ENCODE measurements at regions not wholly inside any gene's neighbourhood (a gene's known extent, or its start where the extent isn't known, plus 50 kb on each side); places are given as distances from the start of the nearest gene placed in this dataset.

DNA sequence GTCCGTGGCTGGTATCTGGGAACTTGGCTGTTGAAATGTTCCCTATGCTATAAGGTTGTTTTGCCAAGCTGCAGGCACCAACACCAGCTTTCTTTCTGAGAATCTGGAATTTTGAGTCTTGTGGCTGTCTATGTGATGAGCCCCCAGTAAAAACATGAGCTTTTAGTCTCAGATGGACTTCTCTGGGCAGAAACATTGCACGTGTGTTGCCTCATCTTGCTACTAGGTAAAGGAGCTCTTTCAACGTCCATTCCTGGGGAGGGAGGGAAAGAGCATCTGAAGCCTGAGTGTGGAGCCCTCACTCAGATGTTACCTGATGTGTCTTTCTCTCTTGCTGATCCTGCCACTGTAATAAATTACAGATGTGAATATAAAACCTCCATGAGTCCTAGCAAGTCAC is 183.8 kb upstream of the LHX5 start:
- DNase-seq: no peak

DNA sequence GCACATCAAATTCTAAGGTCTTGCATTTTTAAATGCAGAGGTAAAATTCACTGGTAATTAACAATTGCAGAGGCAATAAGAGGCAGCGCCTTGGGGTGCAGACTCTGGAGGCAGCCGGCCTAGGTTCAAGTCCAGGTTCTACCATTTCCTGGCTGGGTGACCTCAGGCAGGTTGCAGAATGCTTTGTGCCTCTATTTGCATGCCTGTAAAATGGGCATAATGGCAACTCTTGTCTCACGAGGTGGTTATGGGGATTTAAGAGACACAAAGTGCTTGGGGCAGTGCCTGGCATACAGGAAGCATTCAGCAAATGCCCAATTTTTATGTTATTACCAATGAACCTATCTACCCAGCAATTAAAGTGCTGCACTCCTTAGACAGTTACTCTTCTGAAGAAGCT is 180.0 kb upstream of the LHX5 start:
- no peak for DNase-seq

DNA sequence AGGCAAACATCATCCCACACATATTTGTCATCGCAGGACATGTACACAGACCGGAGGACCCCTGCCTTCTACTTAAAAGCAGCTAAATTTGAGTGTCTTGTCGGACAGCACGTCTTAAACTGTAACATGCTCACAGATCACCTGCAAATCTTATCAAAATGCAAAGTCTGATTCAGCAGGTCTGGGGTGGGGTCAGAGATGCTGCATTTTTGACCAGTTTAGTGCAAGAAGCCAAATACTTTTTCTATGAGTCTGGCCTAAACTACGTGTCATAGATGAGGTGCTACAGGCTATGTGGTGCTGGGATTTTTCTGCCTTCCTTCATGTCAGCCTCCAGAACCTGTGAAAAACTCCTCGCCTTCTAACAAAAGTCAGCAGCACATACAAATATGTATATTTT is 178.8 kb upstream of the LHX5 start:
- DNase-seq: no peak

DNA sequence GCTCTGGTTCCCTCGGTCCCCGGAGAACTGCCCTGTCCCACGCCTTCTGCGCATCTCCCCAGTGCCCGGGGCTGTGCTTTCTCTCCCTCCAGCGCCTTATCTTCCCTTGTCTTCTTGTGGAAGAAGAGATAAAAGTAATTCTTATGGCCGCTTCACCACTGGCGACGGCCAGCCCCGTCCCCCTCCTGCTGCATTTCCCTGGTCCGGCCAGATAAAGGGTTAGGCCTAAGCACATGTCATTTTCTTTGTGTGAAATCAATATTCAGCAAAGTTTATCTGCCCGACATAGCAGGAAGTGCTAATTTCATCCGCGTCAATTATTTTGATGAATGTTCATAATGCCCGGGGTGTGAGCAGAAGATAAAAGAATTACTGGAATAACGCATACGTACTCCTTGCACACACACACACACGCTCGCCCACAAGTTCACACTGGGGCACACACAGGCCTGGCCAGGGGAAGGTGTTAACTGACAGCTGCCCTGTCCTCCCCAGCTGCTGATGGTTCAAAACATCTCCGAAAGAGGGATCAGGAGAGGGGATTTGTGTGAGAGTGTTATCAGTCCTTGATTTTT is 177.7 kb upstream of the LHX5 start:
- DNase-seq: no peak

DNA sequence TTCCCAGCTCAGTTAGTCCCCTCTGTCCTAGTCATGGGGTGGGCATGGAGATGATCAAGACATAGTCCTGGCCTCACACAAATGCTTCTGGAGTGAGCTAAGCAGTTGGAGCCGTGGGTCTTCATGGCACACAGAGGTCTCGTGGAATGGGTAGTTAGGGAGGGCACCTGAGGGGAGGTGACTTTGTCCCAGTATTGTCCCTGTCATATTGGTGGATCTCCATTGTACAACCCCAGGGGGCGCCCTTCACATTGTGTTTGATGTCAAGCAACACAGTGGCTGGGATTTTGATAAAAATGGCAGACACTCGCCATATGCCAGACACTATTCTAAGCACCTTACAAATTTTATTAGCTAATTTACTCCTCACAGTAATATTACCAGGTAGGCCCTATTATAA is 175.4 kb upstream of the LHX5 start:
- no peak for DNase-seq

DNA sequence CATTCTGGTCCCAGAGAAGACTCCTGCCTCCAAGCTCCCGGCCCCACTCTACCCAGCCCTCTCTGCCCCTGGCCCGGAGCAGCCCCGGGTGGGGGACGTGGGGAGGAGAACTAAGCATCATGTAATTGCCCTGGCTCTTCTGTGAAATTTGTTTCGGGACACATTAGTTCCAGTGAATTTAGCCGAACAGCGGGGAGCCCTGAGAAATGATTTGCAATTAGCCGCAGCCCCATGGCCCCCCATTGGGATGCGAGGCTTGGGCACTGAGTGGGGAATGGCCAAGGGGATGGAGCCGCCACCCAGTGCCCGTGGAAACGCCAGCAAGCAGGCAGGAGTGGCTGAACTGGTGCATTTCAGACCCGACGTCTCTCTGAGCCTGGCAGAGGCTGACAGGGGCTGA is 173.9 kb upstream of the LHX5 start:
- no peak for DNase-seq

DNA sequence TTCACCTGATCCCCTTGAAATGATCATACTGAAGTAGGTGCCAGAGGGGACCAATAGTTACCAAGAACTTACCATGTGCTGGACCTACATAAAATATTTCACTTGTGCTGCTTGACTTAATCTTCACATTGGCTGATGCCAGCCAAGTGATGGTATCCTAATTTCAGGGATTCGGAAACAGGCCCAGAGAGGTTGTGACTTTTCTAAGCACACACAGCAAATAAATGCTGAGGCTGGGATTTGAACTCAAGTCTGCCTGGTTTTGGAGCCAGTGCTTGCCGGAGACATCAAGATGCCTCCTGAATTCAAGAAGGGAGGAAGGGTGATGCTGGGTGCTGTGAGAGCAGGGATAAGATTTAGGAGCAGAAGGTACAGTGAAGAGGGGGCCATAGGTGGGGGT is 173.5 kb upstream of the LHX5 start:
- no peak for DNase-seq

DNA sequence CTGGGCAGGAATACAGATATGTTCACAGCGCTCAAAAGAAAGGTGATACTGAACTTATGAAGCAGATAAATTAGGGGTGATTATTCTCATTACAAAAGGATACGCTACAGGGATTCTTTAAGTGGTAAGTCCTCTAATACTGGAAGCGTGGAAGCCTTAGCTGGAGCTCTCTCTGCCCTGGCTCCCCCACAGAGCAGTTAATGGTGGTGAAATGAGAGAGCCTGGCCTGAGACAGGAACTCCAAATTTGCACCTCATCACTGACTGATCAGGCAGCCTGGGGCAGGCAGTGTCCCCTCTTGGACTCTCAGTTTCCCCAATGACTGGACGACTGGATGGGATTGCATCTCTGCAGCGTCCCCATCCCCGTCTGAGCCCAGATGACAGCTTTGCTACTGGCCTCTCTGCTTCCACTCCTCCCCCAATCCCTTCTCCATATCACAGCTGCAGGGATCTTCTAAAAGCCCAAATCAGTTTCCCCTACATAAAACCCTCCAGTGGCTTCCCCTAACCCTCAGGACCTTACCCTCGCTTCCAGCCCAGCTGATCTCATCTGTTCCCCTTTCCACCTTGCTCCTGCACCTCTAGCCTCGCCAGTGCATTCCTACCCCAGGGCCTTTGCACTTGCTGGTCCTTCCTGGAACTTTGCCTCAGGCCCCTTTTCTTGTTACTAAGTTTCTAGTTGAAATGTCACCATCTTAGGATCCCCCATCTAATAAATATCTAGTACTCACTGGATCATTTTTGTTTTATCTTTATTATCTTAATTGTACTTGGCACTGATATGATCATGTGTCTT is 171.7 kb upstream of the LHX5 start:
- no peak for DNase-seq

DNA sequence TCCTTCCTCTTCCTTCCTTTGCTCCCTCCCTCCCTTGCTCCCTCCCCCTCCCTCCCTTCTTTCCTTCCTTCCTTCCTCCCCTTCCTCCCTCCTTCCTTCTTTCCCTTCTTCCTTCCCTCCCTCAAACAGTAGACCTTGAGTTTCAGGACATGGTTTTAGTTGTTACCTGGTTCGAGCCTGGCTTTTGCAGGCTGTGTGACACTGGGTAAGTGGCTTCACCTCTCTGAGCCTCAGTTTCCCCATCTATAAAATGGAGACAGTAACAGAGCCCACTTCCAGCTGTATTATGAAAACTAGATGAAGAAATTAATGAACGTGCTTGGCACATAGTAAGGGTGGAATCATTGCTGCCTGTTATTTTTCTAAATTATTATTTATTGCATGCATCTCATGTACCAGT is 171.0 kb upstream of the LHX5 start:
- DNase-seq: no peak

DNA sequence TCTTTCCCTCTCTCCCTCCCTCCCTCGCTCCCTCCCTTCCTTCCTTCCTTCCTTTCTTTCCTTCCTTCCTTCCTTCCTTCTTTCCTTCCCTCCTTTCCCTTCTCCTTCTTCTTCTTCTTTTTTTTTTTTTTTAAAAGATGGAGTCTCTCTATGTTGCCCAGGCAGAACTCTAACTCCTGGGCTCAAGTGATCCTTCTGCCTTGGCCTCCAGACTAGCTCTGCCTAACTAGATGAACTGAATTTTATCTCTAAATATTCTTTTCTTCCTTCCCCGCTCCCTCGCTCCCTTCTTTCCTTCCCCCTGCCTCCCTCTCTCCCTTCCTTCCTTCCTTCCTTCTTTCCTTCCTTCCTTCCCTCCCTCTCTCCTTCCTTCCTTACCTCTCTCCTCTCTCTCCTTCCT is 170.5 kb upstream of the LHX5 start:
- DNase-seq: no peak

DNA sequence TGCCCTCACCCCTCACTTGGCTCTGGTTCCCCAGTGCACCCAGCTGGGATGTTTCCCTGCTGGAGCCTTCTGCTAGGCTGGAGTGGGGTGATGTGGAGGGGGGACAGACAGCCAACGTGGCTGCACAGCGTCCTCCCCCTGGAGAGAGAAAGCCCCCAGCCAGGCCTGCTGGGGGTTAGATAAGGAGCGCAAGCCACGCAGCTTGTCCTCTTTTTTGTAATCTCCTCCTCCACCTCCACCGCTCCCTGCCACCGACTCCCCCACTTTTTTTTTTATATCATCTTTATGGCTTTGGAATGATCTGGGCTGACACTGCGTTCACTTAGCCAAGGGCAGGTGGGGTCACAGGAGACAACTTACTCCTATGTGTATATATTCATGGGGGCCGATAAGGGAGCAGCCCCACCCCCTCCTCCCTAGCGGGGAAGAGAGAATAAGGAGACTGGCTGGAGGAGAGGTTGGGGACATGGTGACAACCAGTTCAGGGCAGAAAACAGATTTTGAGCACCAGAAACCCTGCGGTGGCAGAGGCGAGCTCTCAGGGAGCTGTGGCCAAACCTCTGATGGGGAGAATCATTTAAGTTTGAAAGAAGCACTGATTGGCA is 169.9 kb upstream of the LHX5 start:
- DNase-seq: no peak

DNA sequence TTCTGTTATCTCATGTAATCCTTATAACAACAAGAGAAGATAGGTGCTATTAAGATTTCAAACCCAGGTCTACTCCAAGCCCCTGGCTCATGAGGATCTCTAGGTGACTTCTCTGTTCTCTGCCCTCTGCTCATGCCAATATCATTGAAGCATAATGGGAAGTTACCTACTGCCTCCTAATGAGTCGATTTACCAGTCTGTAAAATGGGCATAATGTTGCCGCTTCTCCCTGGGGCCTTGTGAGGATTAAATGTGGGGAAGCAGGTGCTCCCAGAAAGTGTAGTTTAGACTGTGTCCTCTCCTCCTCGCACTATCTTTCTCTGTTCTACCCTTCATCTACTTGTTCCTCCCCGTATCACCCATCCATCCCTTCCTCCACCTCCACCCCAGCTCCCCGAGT is 169.2 kb upstream of the LHX5 start:
- DNase-seq: no peak

DNA sequence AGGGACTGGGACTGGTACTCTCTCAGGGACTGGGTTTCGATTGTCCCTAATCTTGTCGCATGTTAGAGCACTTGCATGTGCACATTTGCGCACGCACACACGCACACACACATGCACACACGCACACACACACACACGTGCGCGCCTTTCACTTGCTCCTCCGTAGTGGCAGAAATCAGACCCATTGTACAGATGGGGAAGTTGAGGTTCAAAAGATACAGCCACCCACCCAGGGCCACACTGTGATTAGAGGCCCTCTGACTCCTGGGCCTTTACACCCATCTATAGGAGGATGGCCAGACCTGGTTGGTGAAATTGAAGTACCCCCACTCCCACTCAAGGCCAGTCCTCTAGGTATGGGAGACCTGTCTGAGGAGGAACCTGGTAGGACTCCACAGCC is 167.8 kb upstream of the LHX5 start:
- no peak for DNase-seq

DNA sequence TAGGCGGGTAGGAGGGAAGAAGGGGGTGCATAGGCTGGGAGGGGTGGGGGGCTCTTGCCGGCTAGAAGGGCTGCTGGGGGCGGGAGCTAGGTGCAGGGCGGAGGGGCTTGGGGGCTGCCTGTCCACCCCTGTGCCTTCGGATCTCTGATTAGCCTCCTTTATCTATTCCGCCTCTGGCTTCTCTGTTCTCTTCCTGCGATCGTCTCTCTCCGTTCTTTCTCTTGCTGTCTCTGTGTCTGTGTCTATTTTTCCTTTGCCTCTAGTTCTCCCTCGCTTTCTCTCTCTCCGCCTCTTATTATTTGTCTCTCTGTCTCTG is 166.7 kb upstream of the LHX5 start:
- no peak for DNase-seq

DNA sequence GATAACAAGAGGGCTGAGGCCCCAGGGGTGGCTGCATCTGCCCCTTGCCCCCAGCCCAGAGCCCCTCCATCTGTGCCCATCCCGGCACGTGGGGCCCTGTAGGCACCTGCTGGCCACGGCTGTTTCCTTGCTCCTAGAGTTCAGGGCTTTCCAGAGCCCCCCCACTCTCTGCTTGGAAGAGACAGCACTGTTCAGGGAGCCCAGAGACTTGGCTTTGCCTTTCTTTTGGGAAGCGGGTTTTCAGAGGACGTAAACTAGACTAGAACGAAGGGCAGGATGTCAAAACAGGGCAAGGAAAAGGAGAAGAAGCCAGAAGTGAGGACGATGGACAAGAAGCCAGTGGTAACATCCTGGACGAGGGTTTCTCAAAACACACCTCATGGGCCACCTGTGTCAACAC is 163.3 kb upstream of the LHX5 start:
- DNase-seq: no peak

DNA sequence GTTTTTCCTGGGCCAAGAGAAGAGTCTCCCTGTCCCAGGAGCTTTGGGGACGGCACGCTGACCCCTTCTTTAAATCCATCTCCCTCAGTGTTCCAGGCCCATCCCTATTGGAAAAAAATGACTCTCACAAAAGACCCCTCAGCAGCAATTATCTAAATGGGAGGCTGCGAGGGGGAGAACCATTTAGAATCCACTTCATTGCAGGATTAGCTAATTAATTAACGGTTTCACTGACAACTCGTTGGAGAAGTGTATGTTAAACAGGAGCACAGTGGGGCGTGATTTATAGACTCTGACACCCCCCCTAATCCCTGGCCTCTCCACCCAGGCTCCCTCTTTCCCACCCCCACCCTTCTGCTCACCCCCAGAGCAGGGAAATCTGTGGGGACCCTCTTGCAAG is 162.8 kb upstream of the LHX5 start:
- no peak for DNase-seq

DNA sequence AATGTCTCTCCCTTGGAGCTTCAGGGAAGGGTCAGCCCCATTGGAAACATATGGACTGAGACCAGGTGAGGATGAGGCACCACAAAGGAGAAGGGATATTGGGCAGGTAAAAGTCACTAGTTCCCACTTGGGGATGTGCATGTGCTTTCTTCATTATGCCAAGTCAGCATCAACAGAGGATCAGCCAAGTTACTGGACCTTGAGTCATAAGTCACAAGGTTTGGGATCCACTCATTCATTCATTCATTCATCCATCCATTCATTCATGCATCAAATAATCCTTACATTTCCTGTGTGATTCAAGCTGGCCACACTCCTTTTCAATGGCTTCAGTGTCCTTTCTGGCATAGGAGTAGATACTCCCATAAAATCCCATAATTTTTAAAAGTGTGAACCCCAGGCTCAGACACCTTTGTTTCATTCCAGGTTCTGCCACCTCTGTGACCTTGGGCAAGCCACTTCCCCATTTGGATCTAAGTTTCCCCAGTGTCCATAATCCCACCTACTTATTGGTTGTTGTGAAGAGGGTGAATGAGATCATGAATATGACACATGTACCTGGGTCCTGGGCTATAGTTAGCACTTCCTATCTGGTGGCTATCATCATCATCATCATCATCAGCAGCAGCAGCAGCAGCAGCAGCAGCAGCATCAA is 162.1 kb upstream of the LHX5 start:
- DNase-seq: no peak

DNA sequence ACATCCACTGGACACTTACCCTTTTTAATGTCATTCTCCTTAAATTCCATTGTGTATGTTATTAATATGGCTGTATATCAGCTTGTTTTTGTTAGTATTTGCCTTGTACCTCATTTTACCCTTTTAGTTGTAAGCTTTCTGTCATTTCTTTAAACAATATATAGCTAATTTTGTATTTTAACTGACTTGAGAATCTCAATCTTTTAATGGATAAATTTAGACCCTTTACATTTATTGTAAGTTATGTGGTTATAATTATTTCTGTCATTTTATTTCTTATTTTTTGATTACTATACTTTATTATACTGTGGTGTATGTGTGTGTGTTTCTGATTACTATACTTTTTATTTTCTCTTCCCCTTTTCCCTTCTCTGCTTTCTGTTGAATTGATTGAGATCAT is 159.0 kb upstream of the LHX5 start:
- DNase-seq: no peak

DNA sequence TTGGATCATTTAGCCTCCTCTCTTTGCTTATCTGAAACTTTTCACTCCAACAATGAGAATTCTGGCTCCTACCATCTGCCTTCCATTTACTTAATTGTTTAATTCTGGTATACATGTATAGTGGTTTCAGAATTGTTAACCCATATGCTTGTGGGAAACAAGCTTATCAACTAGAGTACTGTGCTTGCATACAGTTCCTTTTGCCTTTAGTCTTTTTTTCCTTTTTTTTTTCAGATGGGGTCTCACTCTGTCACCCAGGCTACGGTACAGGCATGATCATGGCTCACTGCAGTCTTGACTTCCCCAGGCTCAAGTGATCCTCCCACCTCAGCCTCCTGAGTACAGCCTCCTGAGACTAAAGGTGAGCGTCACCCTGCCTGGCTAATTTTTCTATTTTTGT is 153.8 kb upstream of the LHX5 start:
- DNase-seq: no peak

DNA sequence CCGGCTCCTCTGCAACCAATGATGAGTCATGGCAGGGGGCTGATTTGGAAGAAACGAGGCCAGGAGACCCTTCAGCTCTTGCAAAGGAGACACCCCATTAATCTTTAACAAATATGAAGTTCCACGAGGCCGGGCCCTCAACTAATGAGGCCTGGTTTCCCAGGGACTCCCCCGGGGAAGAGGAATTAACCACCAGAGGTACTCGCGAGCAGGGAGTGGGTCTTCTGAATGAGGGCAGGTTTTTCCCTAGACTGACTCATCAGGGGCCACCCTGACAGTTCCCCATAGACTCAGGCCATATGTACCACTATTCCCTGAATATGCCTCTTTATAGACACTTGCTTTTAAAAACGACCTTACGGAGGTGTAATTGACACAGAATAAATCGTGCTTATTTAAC is 150.7 kb upstream of the LHX5 start:
- no peak for DNase-seq

DNA sequence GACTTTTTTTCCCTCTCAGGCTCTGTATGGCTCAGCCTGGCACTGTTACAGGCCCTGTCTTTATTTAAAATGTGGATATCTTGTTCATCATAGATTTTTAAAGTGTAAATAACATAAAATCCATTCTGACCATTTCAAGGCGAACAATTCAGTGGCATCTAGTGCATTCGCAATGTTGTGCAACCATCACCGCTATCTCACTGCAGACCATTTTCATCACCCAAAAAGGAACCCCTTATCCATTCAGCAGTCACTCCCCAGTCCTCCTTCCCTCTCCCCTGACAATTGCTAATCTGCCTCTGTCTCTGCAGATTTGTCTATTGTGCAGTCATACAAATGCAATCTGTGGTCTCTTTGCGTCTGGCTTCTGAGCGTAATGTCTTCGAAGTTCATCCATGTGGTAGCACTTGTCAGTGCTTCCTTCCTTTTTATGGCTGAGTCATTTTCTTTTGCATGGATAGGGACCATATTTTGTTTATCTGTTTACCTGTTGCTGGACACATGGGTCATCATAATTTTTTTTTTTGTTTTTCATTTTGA is 148.8 kb upstream of the LHX5 start:
- no peak for DNase-seq

DNA sequence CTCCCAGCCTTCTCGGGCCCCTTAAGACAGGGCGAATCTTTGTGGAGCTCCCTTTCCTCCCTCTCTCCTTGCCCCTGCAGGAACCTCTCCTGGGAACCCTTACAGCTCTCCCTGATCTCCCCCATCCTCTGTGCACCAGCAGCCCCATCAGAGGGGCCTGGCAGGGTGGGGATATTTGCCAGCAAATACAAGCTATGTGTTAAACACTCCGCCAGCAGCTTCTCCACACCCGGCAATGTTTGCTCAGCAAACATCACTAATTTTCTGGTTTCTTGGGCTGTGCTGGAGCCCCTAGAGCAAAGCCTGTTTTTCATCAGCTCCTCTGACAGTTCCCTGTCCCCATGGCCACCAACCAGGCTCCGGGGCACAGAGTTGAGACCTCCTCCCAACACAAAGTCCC is 147.5 kb upstream of the LHX5 start:
- DNase-seq: no peak

DNA sequence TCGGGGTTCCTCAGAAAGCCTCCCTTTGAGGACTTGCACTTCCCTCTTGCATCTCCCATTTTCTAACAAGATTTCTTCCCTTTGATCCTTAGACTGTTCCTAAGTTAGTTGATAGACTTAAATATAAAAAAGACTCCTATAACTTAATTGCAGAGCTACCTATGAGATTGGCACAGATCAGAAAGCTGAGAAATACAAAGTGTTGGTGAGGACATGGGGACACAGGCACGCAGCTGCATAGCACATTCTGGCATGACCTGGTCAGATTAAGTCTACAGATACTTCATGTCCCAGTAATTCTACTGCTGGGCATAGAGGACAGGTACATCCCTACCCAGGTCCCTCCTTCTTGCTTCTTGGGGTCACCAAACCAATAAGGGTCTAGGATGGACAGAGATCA is 141.7 kb upstream of the LHX5 start:
- DNase-seq: no peak

Data from left kidney (tissue), 1 donor.